ENCODE measurements at regions not wholly inside any gene's neighbourhood (a gene's known extent, or its start where the extent isn't known, plus 50 kb on each side); places are given as distances from the start of the nearest gene placed in this dataset.

DNA sequence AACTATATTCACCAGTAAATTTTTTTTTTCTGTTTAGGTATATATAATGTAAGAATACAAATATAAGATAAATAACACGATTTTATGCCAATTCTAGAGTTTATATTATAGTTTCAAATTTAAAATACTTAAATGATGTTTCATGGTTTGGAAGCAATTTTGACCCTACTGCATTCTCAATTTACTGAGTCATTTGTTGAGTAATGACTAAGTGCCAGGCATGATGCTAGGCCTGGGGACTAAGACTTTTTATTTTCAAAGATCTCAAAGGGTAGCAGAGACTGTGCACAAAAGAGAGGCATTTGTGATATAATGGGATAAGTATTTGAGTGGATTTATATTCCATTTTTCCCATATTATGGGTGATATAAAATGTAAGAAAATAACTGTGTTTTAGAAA lies 78.9 kb upstream of the SMIM30 start (continued):
- TF ChIP-seq SMC3 (IDR thresholded peaks at IDR 0.05; ENCODE audit: low read depth, low read length) (no peak), TAF1 (IDR thresholded peaks at IDR 0.05; ENCODE audit: borderline replicate concordance, low read depth, low read length) (no peak), POLR2AphosphoS5 (IDR thresholded peaks at IDR 0.05; ENCODE audit: low read depth, low read length) (peak; percentile 31; the same call in 1 of the 2 replicates), NRF1 (IDR thresholded peaks at IDR 0.05; ENCODE audit: low read depth, low read length) (no peak), CHD2 (IDR thresholded peaks at IDR 0.05; ENCODE audit: low read length, partially characterized antibody) (no peak), MXI1 (IDR thresholded peaks at IDR 0.05; ENCODE audit: low read depth, low read length) (no peak), NFIC (IDR thresholded peaks at IDR 0.05; ENCODE audit: borderline replicate concordance) (peak; percentile 86), ELF1 (IDR thresholded peaks at IDR 0.05) (no peak), RAD21 (IDR thresholded peaks at IDR 0.05; ENCODE audit: low read length) (no peak), EZH2phosphoT487 (IDR thresholded peaks at IDR 0.05; ENCODE audit: borderline replicate concordance, low read depth) (no peak), RFX5 (IDR thresholded peaks at IDR 0.05; ENCODE audit: low read length) (no peak)

DNA sequence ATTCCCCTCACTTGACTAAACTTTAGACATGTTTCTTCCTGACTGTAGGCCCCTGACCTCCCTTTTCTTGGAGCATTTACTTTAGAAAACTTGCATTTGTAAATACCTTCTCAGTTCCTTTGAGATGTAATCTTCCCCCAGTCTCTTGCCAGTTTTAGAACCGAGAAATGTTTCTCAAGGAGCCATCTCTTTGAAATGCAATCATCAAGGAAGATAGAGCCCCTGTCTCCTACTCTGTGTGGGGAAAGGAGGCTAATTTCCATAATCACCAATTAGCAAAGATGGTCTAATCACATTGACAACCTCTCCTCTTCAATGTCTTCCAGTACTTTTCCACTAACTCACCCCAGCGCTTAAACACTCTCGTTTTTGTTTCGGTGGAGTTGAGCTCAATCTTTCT lies 70.0 kb upstream of the SMIM30 start:
- ChIA-PET CTCF (interaction anchor here (0.7 to 1.5 kb wide), 2 partner anchors 11 to 29 kb away, joined by 3 to 8 read pairs; no protein-coding TSS in a partner anchor), POLR2A (no interaction called here)
- Histone ChIP-seq H3K9me2 (no peaks in the 10 kb centered on the region), H3F3A (replicated peaks; ENCODE audit: insufficient read depth) (peaks cover 18% of the 10 kb centered on the region), H3K79me2 (ENCODE audit: insufficient read depth) (no peaks in the 10 kb centered on the region), H3K4me1 (ENCODE audit: control insufficient read depth in 1 of 2, insufficient read depth in 2 of 2, low read depth in 1 of 2, low read length in 1 of 2) (peaks cover 0 to 4% of the 10 kb centered on the region in 2 experiments; a peak in 1 of 4 replicates), H3K27me3 (ENCODE audit: insufficient read depth) (no peaks in the 10 kb centered on the region), H3K9ac (no peak overlapping the region), H3K27ac (ENCODE audit: low read depth in 2 of 2, low read length in 1 of 2) (no peak overlapping the region), H3K36me3 (replicated peaks in 1 of 2; ENCODE audit: control insufficient read depth in 1 of 2, insufficient read depth in 2 of 2, low read length in 1 of 2) (no peaks in the 10 kb centered on the region), H4K20me1 (ENCODE audit: insufficient read depth) (no peaks in the 10 kb centered on the region), H3K4me2 (no peak overlapping the region), H3K9me3 (no peaks in the 10 kb centered on the region; the same call in 1 of the 2 replicates), H3K4me3 (ENCODE audit: low read depth in 2 of 2, low read length in 1 of 2) (no peak overlapping the region), H2AFZ (ENCODE audit: low read depth) (no peak overlapping the region)
- DNase-seq: no peak
- 85% methylated on average over 4 of the region's 4 CpGs for WGBS (ENCODE audit: low lambda C conversion rate)
- TF ChIP-seq NRF1 (IDR thresholded peaks at IDR 0.05; ENCODE audit: low read depth, low read length) (no peak), NFIC (IDR thresholded peaks at IDR 0.05; ENCODE audit: borderline replicate concordance) (no peak), TEAD4 (IDR thresholded peaks at IDR 0.05; ENCODE audit: borderline replicate concordance, insufficient read depth) (no peak), RXRA (IDR thresholded peaks at IDR 0.05; ENCODE audit: borderline replicate concordance, low read depth) (no peak), EP300 (IDR thresholded peaks at IDR 0.05; ENCODE audit: borderline replicate concordance in 1 of 2, low read depth in 1 of 2, low read length in 1 of 2) (no peak), MEF2A (IDR thresholded peaks at IDR 0.05; ENCODE audit: borderline replicate concordance, low read depth) (no peak), RCOR1 (IDR thresholded peaks at IDR 0.05; ENCODE audit: low read length) (no peak), FOSL2 (IDR thresholded peaks at IDR 0.05; ENCODE audit: borderline replicate concordance, low read depth) (no peak), ELF1 (IDR thresholded peaks at IDR 0.05) (no peak), GABPA (IDR thresholded peaks at IDR 0.05; ENCODE audit: low read depth) (no peak)
- TF ChIP-seq, protein P1, sequence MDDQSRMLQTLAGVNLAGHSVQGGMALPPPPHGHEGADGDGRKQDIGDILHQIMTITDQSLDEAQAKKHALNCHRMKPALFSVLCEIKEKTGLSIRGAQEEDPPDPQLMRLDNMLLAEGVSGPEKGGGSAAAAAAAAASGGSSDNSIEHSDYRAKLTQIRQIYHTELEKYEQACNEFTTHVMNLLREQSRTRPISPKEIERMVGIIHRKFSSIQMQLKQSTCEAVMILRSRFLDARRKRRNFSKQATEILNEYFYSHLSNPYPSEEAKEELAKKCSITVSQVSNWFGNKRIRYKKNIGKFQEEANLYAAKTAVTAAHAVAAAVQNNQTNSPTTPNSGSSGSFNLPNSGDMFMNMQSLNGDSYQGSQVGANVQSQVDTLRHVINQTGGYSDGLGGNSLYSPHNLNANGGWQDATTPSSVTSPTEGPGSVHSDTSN (IDR thresholded peaks at IDR 0.05): no peak
- TF ChIP-seq, protein P2, sequence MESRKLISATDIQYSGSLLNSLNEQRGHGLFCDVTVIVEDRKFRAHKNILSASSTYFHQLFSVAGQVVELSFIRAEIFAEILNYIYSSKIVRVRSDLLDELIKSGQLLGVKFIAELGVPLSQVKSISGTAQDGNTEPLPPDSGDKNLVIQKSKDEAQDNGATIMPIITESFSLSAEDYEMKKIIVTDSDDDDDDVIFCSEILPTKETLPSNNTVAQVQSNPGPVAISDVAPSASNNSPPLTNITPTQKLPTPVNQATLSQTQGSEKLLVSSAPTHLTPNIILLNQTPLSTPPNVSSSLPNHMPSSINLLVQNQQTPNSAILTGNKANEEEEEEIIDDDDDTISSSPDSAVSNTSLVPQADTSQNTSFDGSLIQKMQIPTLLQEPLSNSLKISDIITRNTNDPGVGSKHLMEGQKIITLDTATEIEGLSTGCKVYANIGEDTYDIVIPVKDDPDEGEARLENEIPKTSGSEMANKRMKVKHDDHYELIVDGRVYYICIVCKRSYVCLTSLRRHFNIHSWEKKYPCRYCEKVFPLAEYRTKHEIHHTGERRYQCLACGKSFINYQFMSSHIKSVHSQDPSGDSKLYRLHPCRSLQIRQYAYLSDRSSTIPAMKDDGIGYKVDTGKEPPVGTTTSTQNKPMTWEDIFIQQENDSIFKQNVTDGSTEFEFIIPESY (IDR thresholded peaks at IDR 0.05; ENCODE audit: borderline replicate concordance, low read depth): no peak
- TF ChIP-seq, protein P3, sequence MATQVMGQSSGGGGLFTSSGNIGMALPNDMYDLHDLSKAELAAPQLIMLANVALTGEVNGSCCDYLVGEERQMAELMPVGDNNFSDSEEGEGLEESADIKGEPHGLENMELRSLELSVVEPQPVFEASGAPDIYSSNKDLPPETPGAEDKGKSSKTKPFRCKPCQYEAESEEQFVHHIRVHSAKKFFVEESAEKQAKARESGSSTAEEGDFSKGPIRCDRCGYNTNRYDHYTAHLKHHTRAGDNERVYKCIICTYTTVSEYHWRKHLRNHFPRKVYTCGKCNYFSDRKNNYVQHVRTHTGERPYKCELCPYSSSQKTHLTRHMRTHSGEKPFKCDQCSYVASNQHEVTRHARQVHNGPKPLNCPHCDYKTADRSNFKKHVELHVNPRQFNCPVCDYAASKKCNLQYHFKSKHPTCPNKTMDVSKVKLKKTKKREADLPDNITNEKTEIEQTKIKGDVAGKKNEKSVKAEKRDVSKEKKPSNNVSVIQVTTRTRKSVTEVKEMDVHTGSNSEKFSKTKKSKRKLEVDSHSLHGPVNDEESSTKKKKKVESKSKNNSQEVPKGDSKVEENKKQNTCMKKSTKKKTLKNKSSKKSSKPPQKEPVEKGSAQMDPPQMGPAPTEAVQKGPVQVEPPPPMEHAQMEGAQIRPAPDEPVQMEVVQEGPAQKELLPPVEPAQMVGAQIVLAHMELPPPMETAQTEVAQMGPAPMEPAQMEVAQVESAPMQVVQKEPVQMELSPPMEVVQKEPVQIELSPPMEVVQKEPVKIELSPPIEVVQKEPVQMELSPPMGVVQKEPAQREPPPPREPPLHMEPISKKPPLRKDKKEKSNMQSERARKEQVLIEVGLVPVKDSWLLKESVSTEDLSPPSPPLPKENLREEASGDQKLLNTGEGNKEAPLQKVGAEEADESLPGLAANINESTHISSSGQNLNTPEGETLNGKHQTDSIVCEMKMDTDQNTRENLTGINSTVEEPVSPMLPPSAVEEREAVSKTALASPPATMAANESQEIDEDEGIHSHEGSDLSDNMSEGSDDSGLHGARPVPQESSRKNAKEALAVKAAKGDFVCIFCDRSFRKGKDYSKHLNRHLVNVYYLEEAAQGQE (IDR thresholded peaks at IDR 0.05; ENCODE audit: low read depth, low read length): no peak
